Endodermal cell (in vitro differentiated cells): ENCODE measurements at regions not wholly inside any gene's neighbourhood (a gene's known extent, or its start where the extent isn't known, plus 50 kb on each side); places are given as distances from the start of the nearest gene placed in this dataset.

ENCODE experiments used
- DNase-seq: peaks from one replicate; pipeline ENCODE4 v3.0.0-alpha.2; 2017
- H3K27ac ChIP-seq: 2 replicates; pipeline ENCODE4 v1.5.1; 2013; ENCODE audit warnings: mild to moderate bottlenecking, low read depth, low read length, moderate library complexity
- H3K27me3 ChIP-seq: 2 replicates; pipeline ENCODE4 v1.6.1; 2013; ENCODE audit warnings: mild to moderate bottlenecking, low read length, moderate library complexity; ENCODE audit not compliant: insufficient read depth, control insufficient read depth, poor library complexity, severe bottlenecking
- H3K36me3 ChIP-seq: 2 replicates; pipeline ENCODE4 v1.7.0; 2013; ENCODE audit warnings: mild to moderate bottlenecking, low read length, moderate library complexity; ENCODE audit not compliant: control insufficient read depth, insufficient read depth
- H3K4me1 ChIP-seq: one replicate; pipeline ENCODE4 v1.7.0; 2013; ENCODE audit warnings: low read length; ENCODE audit not compliant: control insufficient read depth, insufficient read depth
- H3K4me3 ChIP-seq: 2 replicates; pipeline ENCODE4 v1.5.1; 2013; ENCODE audit warnings: mild to moderate bottlenecking, low read length, moderate library complexity
- H3K9ac ChIP-seq: 2 replicates; pipeline ENCODE4 v1.6.1; 2013; ENCODE audit warnings: mild to moderate bottlenecking, low read length, moderate library complexity; ENCODE audit not compliant: poor library complexity, severe bottlenecking; ENCODE audit errors: extremely low read depth
- H3K9me3 ChIP-seq: 2 replicates; pipeline ENCODE4 v1.6.1; 2013; ENCODE audit warnings: mild to moderate bottlenecking, low read length, moderate library complexity; ENCODE audit not compliant: control insufficient read depth
- H3K27ac Mint-ChIP-seq: 2 replicates; pipeline ENCODE4 v1.8.0; 2020; ENCODE audit warnings: mixed read lengths
- H3K27me3 Mint-ChIP-seq: 2 replicates; pipeline ENCODE4 v1.8.0; 2021; ENCODE audit warnings: mild to moderate bottlenecking, mixed read lengths; ENCODE audit not compliant: insufficient read depth
- H3K36me3 Mint-ChIP-seq: 2 replicates; pipeline ENCODE4 v1.8.0; 2020; ENCODE audit warnings: low read depth, mixed read lengths
- H3K4me1 Mint-ChIP-seq: 2 replicates; pipeline ENCODE4 v1.8.0; 2020; ENCODE audit warnings: mixed read lengths
- H3K4me3 Mint-ChIP-seq: 2 replicates; pipeline ENCODE4 v1.8.0; 2020; ENCODE audit warnings: mild to moderate bottlenecking, moderate library complexity, mixed read lengths
- H3K9me3 Mint-ChIP-seq: 2 replicates; pipeline ENCODE4 v1.8.0; 2020; ENCODE audit warnings: mild to moderate bottlenecking, mixed read lengths
- WGBS, 2 experiments: methylation state at CpG; one replicate each; pipeline versions ENCODE4 v1.1.5 to v1.1.7; 2013; ENCODE audit warnings: missing lambda C conversion rate in 2 of 2, mixed read lengths in 1 of 2; ENCODE audit not compliant: insufficient coverage in 1 of 2, insufficient read length in 1 of 2; 5-methylcytosine and 5-hydroxymethylcytosine counted together
- TF ChIP-seq, protein P1 (sequence below): fragments of 200-600 bp; sonication (generic); conservative IDR thresholded peaks from 2 replicates; pipeline ENCODE4 v1.5.0; 2021; ENCODE audit warnings: antibody characterized with exemption, mild to moderate bottlenecking

DNA sequence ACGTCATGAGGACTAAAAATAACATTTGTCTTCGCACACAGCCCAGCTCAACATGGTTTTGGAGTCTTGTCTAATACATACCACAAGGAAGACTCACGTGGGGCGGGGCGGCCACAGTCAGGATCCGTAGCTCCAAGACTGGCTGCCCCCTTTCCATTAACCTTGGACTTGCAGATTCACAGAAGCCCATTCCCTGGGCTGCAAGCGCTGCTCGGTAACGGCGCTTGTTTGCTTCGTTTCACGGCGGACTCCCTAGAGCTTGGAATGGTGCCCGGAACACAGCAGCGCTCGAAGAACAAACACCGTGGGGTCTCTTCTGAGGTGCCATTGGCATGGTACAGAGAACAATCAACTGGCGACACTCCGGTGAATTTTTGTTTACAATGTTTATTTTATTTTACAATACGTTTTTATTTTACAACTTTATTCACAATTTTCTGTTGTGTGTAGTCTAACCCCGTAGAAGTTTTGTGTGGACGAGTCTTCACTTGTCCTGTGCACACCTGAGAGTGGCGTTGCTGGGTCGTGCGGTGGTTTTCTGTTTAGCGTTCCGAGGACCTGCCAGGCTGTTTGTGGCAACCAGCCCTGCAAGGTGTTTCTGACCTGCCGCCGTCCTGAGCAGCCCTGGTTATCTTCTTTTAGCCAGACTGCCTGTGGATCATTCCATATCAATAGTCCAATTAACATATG is 126.5 kb downstream of the GALR1 start:
- DNase-seq: no peak
- H3K27ac Mint-ChIP-seq: no peak overlapping the region
- Histone ChIP-seq H3K27ac (no peak overlapping the region), H3K9me3 (no peaks in the 10 kb centered on the region), H3K27me3 (no peaks in the 10 kb centered on the region), H3K9ac (no peak overlapping the region), H3K4me3 (no peak overlapping the region), H3K4me1 (no peaks in the 10 kb centered on the region), H3K36me3 (no peaks in the 10 kb centered on the region)
- H3K4me1 Mint-ChIP-seq: no peaks in the 10 kb centered on the region
- H3K36me3 Mint-ChIP-seq: no peaks in the 10 kb centered on the region
- H3K9me3 Mint-ChIP-seq: no peaks in the 10 kb centered on the region
- 93 to 95% methylated on average over 22 to 27 of the region's 29 CpGs for WGBS, 2 experiments
- peaks cover 5% of the 10 kb centered on the region for H3K27me3 Mint-ChIP-seq
- TF ChIP-seq, protein P1, sequence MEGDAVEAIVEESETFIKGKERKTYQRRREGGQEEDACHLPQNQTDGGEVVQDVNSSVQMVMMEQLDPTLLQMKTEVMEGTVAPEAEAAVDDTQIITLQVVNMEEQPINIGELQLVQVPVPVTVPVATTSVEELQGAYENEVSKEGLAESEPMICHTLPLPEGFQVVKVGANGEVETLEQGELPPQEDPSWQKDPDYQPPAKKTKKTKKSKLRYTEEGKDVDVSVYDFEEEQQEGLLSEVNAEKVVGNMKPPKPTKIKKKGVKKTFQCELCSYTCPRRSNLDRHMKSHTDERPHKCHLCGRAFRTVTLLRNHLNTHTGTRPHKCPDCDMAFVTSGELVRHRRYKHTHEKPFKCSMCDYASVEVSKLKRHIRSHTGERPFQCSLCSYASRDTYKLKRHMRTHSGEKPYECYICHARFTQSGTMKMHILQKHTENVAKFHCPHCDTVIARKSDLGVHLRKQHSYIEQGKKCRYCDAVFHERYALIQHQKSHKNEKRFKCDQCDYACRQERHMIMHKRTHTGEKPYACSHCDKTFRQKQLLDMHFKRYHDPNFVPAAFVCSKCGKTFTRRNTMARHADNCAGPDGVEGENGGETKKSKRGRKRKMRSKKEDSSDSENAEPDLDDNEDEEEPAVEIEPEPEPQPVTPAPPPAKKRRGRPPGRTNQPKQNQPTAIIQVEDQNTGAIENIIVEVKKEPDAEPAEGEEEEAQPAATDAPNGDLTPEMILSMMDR: no peak
- no peak overlapping the region for H3K4me3 Mint-ChIP-seq

DNA sequence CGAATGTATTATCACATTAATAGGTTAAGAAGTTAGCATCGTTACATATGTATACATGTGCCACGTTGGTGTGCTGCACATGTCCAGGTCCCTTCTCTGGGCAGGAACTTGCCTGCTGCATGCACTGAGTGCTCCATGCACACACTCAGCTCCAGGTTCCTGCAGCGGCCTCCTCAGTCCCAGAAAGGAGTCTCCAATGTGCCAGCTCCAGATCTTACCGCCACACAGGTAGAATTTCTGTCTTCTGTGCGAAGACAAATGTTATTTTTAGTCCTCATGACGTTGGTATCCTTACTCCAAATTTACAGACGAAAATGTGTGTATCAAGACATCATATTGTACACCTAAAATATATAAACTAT is 127.1 kb downstream of the GALR1 start:
- 87 to 96% methylated on average over 7 to 8 of the region's 8 CpGs for WGBS, 2 experiments
- DNase-seq: no peak
- Histone ChIP-seq H3K9me3 (no peaks in the 10 kb centered on the region), H3K27ac (no peak overlapping the region), H3K4me1 (no peaks in the 10 kb centered on the region), H3K4me3 (no peak overlapping the region), H3K27me3 (no peaks in the 10 kb centered on the region), H3K36me3 (no peaks in the 10 kb centered on the region), H3K9ac (no peak overlapping the region)
- TF ChIP-seq, protein P1: no peak
- Mint-ChIP-seq H3K36me3 (no peaks in the 10 kb centered on the region), H3K27ac (no peak overlapping the region), H3K4me1 (no peaks in the 10 kb centered on the region), H3K9me3 (no peaks in the 10 kb centered on the region), H3K27me3 (peaks cover 5% of the 10 kb centered on the region), H3K4me3 (no peak overlapping the region)

DNA sequence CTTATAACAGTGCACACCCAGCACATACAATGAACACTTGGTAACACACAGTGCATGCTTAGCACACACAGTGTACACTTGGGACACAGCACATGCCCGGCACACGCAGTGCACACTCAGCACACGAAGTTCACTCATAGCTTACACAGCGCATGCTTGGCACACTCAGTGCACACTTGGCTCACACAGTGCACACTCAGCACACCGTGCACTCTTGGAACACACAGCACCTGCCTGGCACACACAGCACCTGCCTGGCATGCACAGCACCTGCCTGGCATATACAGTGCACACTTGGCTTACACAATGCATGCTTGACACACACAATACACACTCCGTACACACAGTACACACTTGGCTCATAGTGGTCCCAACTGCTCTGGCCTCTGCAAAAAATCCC is 128.2 kb downstream of the GALR1 start:
- H3K4me1 Mint-ChIP-seq: no peaks in the 10 kb centered on the region
- H3K27me3 ChIP-seq: no peaks in the 10 kb centered on the region
- no peak overlapping the region for H3K9ac ChIP-seq
- WGBS, 2 experiments: 90 to 100% methylated on average over 6 of the region's 6 CpGs
- no peaks in the 10 kb centered on the region for H3K4me1 ChIP-seq
- H3K36me3 ChIP-seq: no peaks in the 10 kb centered on the region
- H3K36me3 Mint-ChIP-seq: no peaks in the 10 kb centered on the region
- H3K27me3 Mint-ChIP-seq: peaks cover 5% of the 10 kb centered on the region
- no peaks in the 10 kb centered on the region for H3K9me3 ChIP-seq
- H3K4me3 ChIP-seq: no peak overlapping the region
- no peak overlapping the region for H3K27ac ChIP-seq
- no peaks in the 10 kb centered on the region for H3K9me3 Mint-ChIP-seq
- TF ChIP-seq, protein P1: no peak
- no peak overlapping the region for H3K27ac Mint-ChIP-seq
- no peak for DNase-seq
- no peak overlapping the region for H3K4me3 Mint-ChIP-seq
